Glomerular visceral epithelial cell (primary cell): ENCODE measurements at regions not wholly inside any gene's neighbourhood (a gene's known extent, or its start where the extent isn't known, plus 50 kb on each side); places are given as distances from the start of the nearest gene placed in this dataset.

Source experiments
- DNase-seq: peaks from one replicate; pipeline ENCODE4 v3.0.0-alpha.2; 2016; ENCODE audit errors: extremely low spot score

- no peak for DNase-seq
Observed at GRCh38 chr7:46449743-46450142, 528.7 kb upstream of the IGFBP3 start.

GRCh38 chr7:46448478-46448877 lies 527.4 kb upstream of the IGFBP3 start:
- no peak for DNase-seq

GRCh38 chr7:46446151-46446550 lies 525.1 kb upstream of the IGFBP3 start:
- DNase-seq, result no peak

- DNase-seq, result peak; percentile 20
Observed at GRCh38 chr7:46444256-46444655, 523.2 kb upstream of the IGFBP3 start.

- DNase-seq, result no peak
Observed at GRCh38 chr7:46440186-46440585, 519.1 kb upstream of the IGFBP3 start.

GRCh38 chr7:46432708-46433107 lies 511.6 kb upstream of the IGFBP3 start:
- no peak for DNase-seq

- DNase-seq, result no peak
Observed at GRCh38 chr7:46428295-46428694, 507.2 kb upstream of the IGFBP3 start.

- no peak for DNase-seq
Observed at GRCh38 chr7:46424934-46425333, 503.9 kb upstream of the IGFBP3 start.

GRCh38 chr7:46421441-46422230 lies 500.6 kb upstream of the IGFBP3 start:
- no peak for DNase-seq

GRCh38 chr7:46414946-46415345 lies 493.9 kb upstream of the IGFBP3 start:
- no peak for DNase-seq

GRCh38 chr7:46411236-46411635 lies 490.2 kb upstream of the IGFBP3 start:
- DNase-seq, result no peak

GRCh38 chr7:46407125-46407524 lies 486.1 kb upstream of the IGFBP3 start:
- no peak for DNase-seq

GRCh38 chr7:46397591-46397990 lies 476.5 kb upstream of the IGFBP3 start:
- no peak for DNase-seq

GRCh38 chr7:46396481-46396880 lies 475.4 kb upstream of the IGFBP3 start:
- DNase-seq, result no peak

GRCh38 chr7:46393142-46393541 lies 472.1 kb upstream of the IGFBP3 start:
- DNase-seq, result no peak

GRCh38 chr7:46391231-46392201 lies 470.4 kb upstream of the IGFBP3 start:
- no peak for DNase-seq

- no peak for DNase-seq
Observed at GRCh38 chr7:46390042-46390441, 469.0 kb upstream of the IGFBP3 start.

GRCh38 chr7:46389146-46389545 lies 468.1 kb upstream of the IGFBP3 start:
- DNase-seq, result no peak

- DNase-seq, result no peak
Observed at GRCh38 chr7:46387646-46388045, 466.6 kb upstream of the IGFBP3 start.

- peak; percentile 25 for DNase-seq
Observed at GRCh38 chr7:46386428-46387399, 465.6 kb upstream of the IGFBP3 start.

GRCh38 chr7:46385662-46386309 lies 464.7 kb upstream of the IGFBP3 start:
- DNase-seq, result peak; percentile 74
